ENCODE measurements at regions not wholly inside any gene's neighbourhood (a gene's known extent, or its start where the extent isn't known, plus 50 kb on each side); places are given as distances from the start of the nearest gene placed in this dataset.

- FAIRE-seq (no peak), DNase-seq (no peak), ATAC-seq (no peak)
- WGBS, 2 donors, result 74 to 85% methylated on average over 7 of the region's 7 CpGs
- H3K4me1 ChIP-seq, result no peaks in the 10 kb centered on the region
- intact Hi-C loops (cut with DNase I), result no loop called here
- H3K27me3 ChIP-seq, result no peaks in the 10 kb centered on the region
- TF ChIP-seq, protein P1, sequence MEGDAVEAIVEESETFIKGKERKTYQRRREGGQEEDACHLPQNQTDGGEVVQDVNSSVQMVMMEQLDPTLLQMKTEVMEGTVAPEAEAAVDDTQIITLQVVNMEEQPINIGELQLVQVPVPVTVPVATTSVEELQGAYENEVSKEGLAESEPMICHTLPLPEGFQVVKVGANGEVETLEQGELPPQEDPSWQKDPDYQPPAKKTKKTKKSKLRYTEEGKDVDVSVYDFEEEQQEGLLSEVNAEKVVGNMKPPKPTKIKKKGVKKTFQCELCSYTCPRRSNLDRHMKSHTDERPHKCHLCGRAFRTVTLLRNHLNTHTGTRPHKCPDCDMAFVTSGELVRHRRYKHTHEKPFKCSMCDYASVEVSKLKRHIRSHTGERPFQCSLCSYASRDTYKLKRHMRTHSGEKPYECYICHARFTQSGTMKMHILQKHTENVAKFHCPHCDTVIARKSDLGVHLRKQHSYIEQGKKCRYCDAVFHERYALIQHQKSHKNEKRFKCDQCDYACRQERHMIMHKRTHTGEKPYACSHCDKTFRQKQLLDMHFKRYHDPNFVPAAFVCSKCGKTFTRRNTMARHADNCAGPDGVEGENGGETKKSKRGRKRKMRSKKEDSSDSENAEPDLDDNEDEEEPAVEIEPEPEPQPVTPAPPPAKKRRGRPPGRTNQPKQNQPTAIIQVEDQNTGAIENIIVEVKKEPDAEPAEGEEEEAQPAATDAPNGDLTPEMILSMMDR (IDR thresholded peaks at IDR 0.05), result no peak
- peaks cover 0 to 6% (median 0%) of the 10 kb centered on the region in 4 donors for H3K9me3 ChIP-seq
- no peak overlapping the region for H3K27ac ChIP-seq
- H3K36me3 ChIP-seq, result no peaks in the 10 kb centered on the region
- no peak overlapping the region for H3K4me3 ChIP-seq
Measured at GRCh38 chr4:45482346-45482745, 641.5 kb downstream of the GABRG1 start.

- Histone ChIP-seq H3K9me3 (peaks cover 0 to 6% (median 0%) of the 10 kb centered on the region in 4 donors), H3K27ac (no peak overlapping the region), H3K27me3 (no peaks in the 10 kb centered on the region), H3K4me1 (no peaks in the 10 kb centered on the region), H3K36me3 (no peaks in the 10 kb centered on the region), H3K4me3 (no peak overlapping the region)
- DNase-seq (peak in 2 of 6 donors; percentile 38 to 65), ATAC-seq (no peak), FAIRE-seq (no peak)
- TF ChIP-seq, protein P1 (IDR thresholded peaks at IDR 0.05), result no peak
- intact Hi-C loops (cut with DNase I), result no loop called here
- 84 to 91% methylated on average over 23 to 25 of the region's 25 CpGs for WGBS, 2 donors
Measured at GRCh38 chr4:45477311-45477733, 646.5 kb downstream of the GABRG1 start.

GRCh38 chr4:45475548-45475947 lies 648.3 kb downstream of the GABRG1 start:
- DNase-seq (no peak), ATAC-seq (no peak), FAIRE-seq (no peak)
- Histone ChIP-seq H3K27me3 (no peaks in the 10 kb centered on the region), H3K36me3 (no peaks in the 10 kb centered on the region), H3K4me1 (no peaks in the 10 kb centered on the region), H3K27ac (no peak overlapping the region), H3K4me3 (no peak overlapping the region), H3K9me3 (no peaks in the 10 kb centered on the region)
- intact Hi-C loops (cut with DNase I), result no loop called here
- WGBS, 2 donors, result 41 to 56% methylated on average over 2 of the region's 2 CpGs
- TF ChIP-seq, protein P1 (IDR thresholded peaks at IDR 0.05), result no peak

DNA sequence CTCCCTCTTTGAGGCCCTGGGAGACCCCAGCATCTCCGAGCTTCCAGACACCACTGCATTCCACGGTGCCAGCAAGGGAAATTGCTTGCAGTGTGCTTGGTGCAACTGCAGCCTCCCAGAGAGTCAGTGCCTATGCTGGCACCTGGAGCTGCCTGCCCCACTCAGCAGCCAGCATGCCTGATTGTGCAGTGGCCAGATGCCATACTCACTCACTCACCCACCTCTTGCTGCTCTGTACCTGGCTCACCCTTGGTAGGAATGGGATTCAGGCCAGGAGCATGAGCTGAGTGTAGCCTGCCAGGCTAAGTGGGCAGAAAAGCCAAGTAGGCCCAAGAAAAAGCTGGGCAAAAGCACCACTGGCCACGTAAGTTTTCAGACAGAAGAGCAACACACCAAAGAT lies 651.4 kb downstream of the GABRG1 start:
- FAIRE-seq, result no peak

GRCh38 chr4:45471335-45471734 lies 652.5 kb downstream of the GABRG1 start:
- no peak overlapping the region for H3K27ac ChIP-seq
- no peaks in the 10 kb centered on the region for H3K27me3 ChIP-seq
- 73 to 78% methylated on average over 4 of the region's 4 CpGs for WGBS, 2 donors
- H3K4me3 ChIP-seq, result no peak overlapping the region
- no peak for ATAC-seq
- intact Hi-C loops (cut with DNase I), result no loop called here
- peak in 1 of 6 donors; percentile 35 for DNase-seq
- TF ChIP-seq, protein P1 (IDR thresholded peaks at IDR 0.05), result no peak
- no peaks in the 10 kb centered on the region for H3K36me3 ChIP-seq
- H3K9me3 ChIP-seq, result no peaks in the 10 kb centered on the region
- no peaks in the 10 kb centered on the region for H3K4me1 ChIP-seq
- FAIRE-seq, result no peak

More for the DNA sequence above, 651.4 kb downstream of the GABRG1 start:
- no peak for DNase-seq
- TF ChIP-seq, protein P1 (IDR thresholded peaks at IDR 0.05), result no peak
- no peaks in the 10 kb centered on the region for H3K9me3 ChIP-seq
- H3K36me3 ChIP-seq, result no peaks in the 10 kb centered on the region
- H3K4me1 ChIP-seq, result no peaks in the 10 kb centered on the region
- no peak overlapping the region for H3K4me3 ChIP-seq
- no peak overlapping the region for H3K27ac ChIP-seq
- no peak for ATAC-seq
- no peaks in the 10 kb centered on the region for H3K27me3 ChIP-seq
- 40 to 41% methylated on average over 3 of the region's 3 CpGs for WGBS, 2 donors
- intact Hi-C loops (cut with DNase I), result no loop called here

Data from pancreas (tissue), 10 donors.